ENCODE measurements at regions not wholly inside any gene's neighbourhood (a gene's known extent, or its start where the extent isn't known, plus 50 kb on each side); places are given as distances from the start of the nearest gene placed in this dataset.
A peak's percentile ranks its signal among the peaks of the same experiment; 100 is the strongest.

- Histone ChIP-seq H2BK5ac (ENCODE audit: low read depth, low read length, poor library complexity) (no peak overlapping the region), H3K4me1 (ENCODE audit: control insufficient read depth in 1 of 2, insufficient read depth in 2 of 2, low read length in 2 of 2) (peaks cover 8 to 20% of the 10 kb centered on the region in 2 experiments), H3K27ac (ENCODE audit: low read depth, low read length) (no peak overlapping the region), H3K36me3 (ENCODE audit: control insufficient read depth in 1 of 2, insufficient read depth in 2 of 2, low read length in 2 of 2) (peaks cover 0 to 1% of the 10 kb centered on the region in 2 experiments), H3K27me3 (ENCODE audit: insufficient read depth, low read length) (no peaks in the 10 kb centered on the region), H3K9me3 (ENCODE audit: insufficient read depth, low read depth, low read length) (no peaks in the 10 kb centered on the region), H3K79me2 (ENCODE audit: control insufficient read depth, insufficient read depth, low read length, poor library complexity) (no peaks in the 10 kb centered on the region), H4K91ac (ENCODE audit: low read depth, low read length) (no peak overlapping the region), H4K12ac (ENCODE audit: low read depth, low read length) (no peak overlapping the region), H4K8ac (ENCODE audit: low read depth, low read length) (no peak overlapping the region), H3K23ac (ENCODE audit: low read length) (no peak overlapping the region), H3K18ac (ENCODE audit: low read length) (no peak overlapping the region), H2AFZ (ENCODE audit: insufficient read depth, low read length, poor library complexity) (no peak overlapping the region), H3K4me2 (ENCODE audit: low read length) (no peak overlapping the region), H2BK12ac (ENCODE audit: low read length) (no peak overlapping the region), H3K14ac (ENCODE audit: low read length) (no peak overlapping the region), H3K79me1 (ENCODE audit: low read length) (peaks cover 5% of the 10 kb centered on the region), H2BK120ac (ENCODE audit: insufficient read depth, low read length, poor library complexity) (no peak overlapping the region), H3K4ac (ENCODE audit: low read depth, low read length) (no peak overlapping the region), H2AK5ac (ENCODE audit: low read length) (no peak overlapping the region), H3K4me3 (ENCODE audit: low read depth, low read length) (no peak overlapping the region), H3K9ac (ENCODE audit: low read length) (no peak overlapping the region)
- no peak for DNase-seq
- no CpG with 5 or more reads among the region's 3 CpGs for WGBS (ENCODE audit: extremely low coverage, insufficient coverage, insufficient read length)
These were observed 75.5 kb upstream of the IPO9 start for GRCh38 chr1:201753492-201753891.

GRCh38 chr1:201754353-201754752 is 74.6 kb upstream of the IPO9 start:
- H3K9me3 ChIP-seq (ENCODE audit: insufficient read depth, low read depth, low read length): no peaks in the 10 kb centered on the region
- no peak overlapping the region for H2BK120ac ChIP-seq (ENCODE audit: insufficient read depth, low read length, poor library complexity)
- H3K27ac ChIP-seq (ENCODE audit: low read depth, low read length): no peak overlapping the region
- peaks cover 0 to 1% of the 10 kb centered on the region in 2 experiments for H3K36me3 ChIP-seq (ENCODE audit: control insufficient read depth in 1 of 2, insufficient read depth in 2 of 2, low read length in 2 of 2)
- H3K79me2 ChIP-seq (ENCODE audit: control insufficient read depth, insufficient read depth, low read length, poor library complexity): no peaks in the 10 kb centered on the region
- H3K4me2 ChIP-seq (ENCODE audit: low read length): peak overlapping the region; percentile 35
- WGBS (ENCODE audit: extremely low coverage, insufficient coverage, insufficient read length): 100% methylated on average over 1 of the region's 4 CpGs
- no peak overlapping the region for H3K14ac ChIP-seq (ENCODE audit: low read length)
- peak; percentile 44 to 81 for DNase-seq
- no peak overlapping the region for H2BK12ac ChIP-seq (ENCODE audit: low read length)
- H3K4me1 ChIP-seq (ENCODE audit: control insufficient read depth in 1 of 2, insufficient read depth in 2 of 2, low read length in 2 of 2): peaks cover 8 to 16% of the 10 kb centered on the region in 2 experiments
- no peak overlapping the region for H3K9ac ChIP-seq (ENCODE audit: low read length)
- H4K91ac ChIP-seq (ENCODE audit: low read depth, low read length): no peak overlapping the region
- no peak overlapping the region for H4K8ac ChIP-seq (ENCODE audit: low read depth, low read length)
- H3K4ac ChIP-seq (ENCODE audit: low read depth, low read length): no peak overlapping the region
- H2BK5ac ChIP-seq (ENCODE audit: low read depth, low read length, poor library complexity): no peak overlapping the region
- H3K4me3 ChIP-seq (ENCODE audit: low read depth, low read length): no peak overlapping the region
- no peak overlapping the region for H4K12ac ChIP-seq (ENCODE audit: low read depth, low read length)
- no peaks in the 10 kb centered on the region for H3K27me3 ChIP-seq (ENCODE audit: insufficient read depth, low read length)
- H2AFZ ChIP-seq (ENCODE audit: insufficient read depth, low read length, poor library complexity): no peak overlapping the region
- peaks cover 5% of the 10 kb centered on the region for H3K79me1 ChIP-seq (ENCODE audit: low read length)
- H3K23ac ChIP-seq (ENCODE audit: low read length): no peak overlapping the region
- no peak overlapping the region for H3K18ac ChIP-seq (ENCODE audit: low read length)
- H2AK5ac ChIP-seq (ENCODE audit: low read length): no peak overlapping the region

- Histone ChIP-seq H2BK120ac (ENCODE audit: insufficient read depth, low read length, poor library complexity) (no peak overlapping the region), H3K14ac (ENCODE audit: low read length) (no peak overlapping the region), H2AFZ (ENCODE audit: insufficient read depth, low read length, poor library complexity) (no peak overlapping the region), H3K4me1 (ENCODE audit: control insufficient read depth in 1 of 2, insufficient read depth in 2 of 2, low read length in 2 of 2) (peaks cover 8 to 15% of the 10 kb centered on the region in 2 experiments), H3K79me1 (ENCODE audit: low read length) (peaks cover 3% of the 10 kb centered on the region), H3K9ac (ENCODE audit: low read length) (no peak overlapping the region), H3K36me3 (ENCODE audit: control insufficient read depth in 1 of 2, insufficient read depth in 2 of 2, low read length in 2 of 2) (peaks cover 0 to 1% of the 10 kb centered on the region in 2 experiments), H3K4ac (ENCODE audit: low read depth, low read length) (no peak overlapping the region), H2AK5ac (ENCODE audit: low read length) (no peak overlapping the region), H3K27me3 (ENCODE audit: insufficient read depth, low read length) (no peaks in the 10 kb centered on the region), H4K12ac (ENCODE audit: low read depth, low read length) (no peak overlapping the region), H3K23ac (ENCODE audit: low read length) (no peak overlapping the region), H4K91ac (ENCODE audit: low read depth, low read length) (no peak overlapping the region), H2BK12ac (ENCODE audit: low read length) (no peak overlapping the region), H3K4me2 (ENCODE audit: low read length) (no peak overlapping the region), H2BK5ac (ENCODE audit: low read depth, low read length, poor library complexity) (no peak overlapping the region), H3K79me2 (ENCODE audit: control insufficient read depth, insufficient read depth, low read length, poor library complexity) (no peaks in the 10 kb centered on the region), H3K27ac (ENCODE audit: low read depth, low read length) (no peak overlapping the region), H3K9me3 (ENCODE audit: insufficient read depth, low read depth, low read length) (no peaks in the 10 kb centered on the region), H3K18ac (ENCODE audit: low read length) (no peak overlapping the region), H4K8ac (ENCODE audit: low read depth, low read length) (no peak overlapping the region), H3K4me3 (ENCODE audit: low read depth, low read length) (no peak overlapping the region)
- peak in 1 of 2 donors; percentile 73 for DNase-seq
These were observed 73.8 kb upstream of the IPO9 start for GRCh38 chr1:201755200-201755599.

GRCh38 chr1:201756406-201756805 is 72.6 kb upstream of the IPO9 start:
- Histone ChIP-seq H2AFZ (ENCODE audit: insufficient read depth, low read length, poor library complexity) (no peak overlapping the region), H3K4ac (ENCODE audit: low read depth, low read length) (no peak overlapping the region), H2BK12ac (ENCODE audit: low read length) (no peak overlapping the region), H3K79me1 (ENCODE audit: low read length) (peaks cover 2% of the 10 kb centered on the region), H2BK120ac (ENCODE audit: insufficient read depth, low read length, poor library complexity) (no peak overlapping the region), H3K27me3 (ENCODE audit: insufficient read depth, low read length) (no peaks in the 10 kb centered on the region), H3K23ac (ENCODE audit: low read length) (no peak overlapping the region), H3K9ac (ENCODE audit: low read length) (no peak overlapping the region), H3K4me2 (ENCODE audit: low read length) (no peak overlapping the region), H3K27ac (ENCODE audit: low read depth, low read length) (no peak overlapping the region), H2BK5ac (ENCODE audit: low read depth, low read length, poor library complexity) (no peak overlapping the region), H4K8ac (ENCODE audit: low read depth, low read length) (no peak overlapping the region), H2AK5ac (ENCODE audit: low read length) (no peak overlapping the region), H3K18ac (ENCODE audit: low read length) (no peak overlapping the region), H4K91ac (ENCODE audit: low read depth, low read length) (no peak overlapping the region), H3K14ac (ENCODE audit: low read length) (no peak overlapping the region), H3K9me3 (ENCODE audit: insufficient read depth, low read depth, low read length) (no peaks in the 10 kb centered on the region), H3K4me1 (ENCODE audit: control insufficient read depth in 1 of 2, insufficient read depth in 2 of 2, low read length in 2 of 2) (peaks cover 5 to 7% of the 10 kb centered on the region in 2 experiments), H3K4me3 (ENCODE audit: low read depth, low read length) (no peak overlapping the region), H3K79me2 (ENCODE audit: control insufficient read depth, insufficient read depth, low read length, poor library complexity) (no peaks in the 10 kb centered on the region), H3K36me3 (ENCODE audit: control insufficient read depth in 1 of 2, insufficient read depth in 2 of 2, low read length in 2 of 2) (peaks cover 0 to 1% of the 10 kb centered on the region in 2 experiments), H4K12ac (ENCODE audit: low read depth, low read length) (no peak overlapping the region)
- peak in 1 of 2 donors; percentile 86 for DNase-seq
